Liver (tissue), 3 donors: ENCODE measurements at regions not wholly inside any gene's neighbourhood (a gene's known extent, or its start where the extent isn't known, plus 50 kb on each side); places are given as distances from the start of the nearest gene placed in this dataset.

Source experiments
- SP1 ChIP-seq: IDR thresholded peaks from 2 replicates; pipeline ENCODE4 v1.6.1; 2018; ENCODE audit warnings: antibody characterized with exemption, mild to moderate bottlenecking
- TF ChIP-seq, protein P1 (sequence below): fragments of 150-350 bp; IDR thresholded peaks from 2 replicates; pipeline ENCODE4 v1.5.1; 2017; ENCODE audit warnings: improper control_type of control experiment, low read depth, low read length; ENCODE audit not compliant: missing input control
- donor health status: healthy.
- donor health status: healthy.

DNA sequence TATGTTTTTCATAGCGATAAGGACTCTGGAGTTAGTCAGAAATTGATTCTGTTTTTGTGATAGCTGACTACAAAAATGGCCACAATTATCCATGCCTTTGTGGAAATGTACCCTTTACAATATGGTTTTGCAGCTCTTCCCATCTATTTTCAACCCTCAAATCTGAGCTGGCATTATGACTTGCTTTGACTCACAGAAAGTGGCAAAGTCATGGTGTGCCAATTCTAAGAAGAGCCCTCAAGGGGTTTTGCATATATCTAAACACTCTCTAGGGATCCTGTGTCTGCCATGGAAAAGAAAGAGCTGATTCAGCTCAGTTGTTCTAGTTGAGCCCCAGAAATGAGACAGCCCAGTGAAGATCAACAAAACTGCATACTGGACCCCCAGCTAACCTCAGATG is 390.5 kb upstream of the RAG2 start:
- no peak for TF ChIP-seq SP1
- TF ChIP-seq, protein P1, sequence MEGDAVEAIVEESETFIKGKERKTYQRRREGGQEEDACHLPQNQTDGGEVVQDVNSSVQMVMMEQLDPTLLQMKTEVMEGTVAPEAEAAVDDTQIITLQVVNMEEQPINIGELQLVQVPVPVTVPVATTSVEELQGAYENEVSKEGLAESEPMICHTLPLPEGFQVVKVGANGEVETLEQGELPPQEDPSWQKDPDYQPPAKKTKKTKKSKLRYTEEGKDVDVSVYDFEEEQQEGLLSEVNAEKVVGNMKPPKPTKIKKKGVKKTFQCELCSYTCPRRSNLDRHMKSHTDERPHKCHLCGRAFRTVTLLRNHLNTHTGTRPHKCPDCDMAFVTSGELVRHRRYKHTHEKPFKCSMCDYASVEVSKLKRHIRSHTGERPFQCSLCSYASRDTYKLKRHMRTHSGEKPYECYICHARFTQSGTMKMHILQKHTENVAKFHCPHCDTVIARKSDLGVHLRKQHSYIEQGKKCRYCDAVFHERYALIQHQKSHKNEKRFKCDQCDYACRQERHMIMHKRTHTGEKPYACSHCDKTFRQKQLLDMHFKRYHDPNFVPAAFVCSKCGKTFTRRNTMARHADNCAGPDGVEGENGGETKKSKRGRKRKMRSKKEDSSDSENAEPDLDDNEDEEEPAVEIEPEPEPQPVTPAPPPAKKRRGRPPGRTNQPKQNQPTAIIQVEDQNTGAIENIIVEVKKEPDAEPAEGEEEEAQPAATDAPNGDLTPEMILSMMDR, result no peak
